GM21515 (cell line): ENCODE measurements at regions not wholly inside any gene's neighbourhood (a gene's known extent, or its start where the extent isn't known, plus 50 kb on each side); places are given as distances from the start of the nearest gene placed in this dataset.

Experiments used
- ATAC-seq: cut with Tn5 transposase; IDR thresholded peaks from one replicate; pipeline ENCODE4 v1.9.1; 2021; ENCODE audit not compliant: unreplicated experiment

DNA sequence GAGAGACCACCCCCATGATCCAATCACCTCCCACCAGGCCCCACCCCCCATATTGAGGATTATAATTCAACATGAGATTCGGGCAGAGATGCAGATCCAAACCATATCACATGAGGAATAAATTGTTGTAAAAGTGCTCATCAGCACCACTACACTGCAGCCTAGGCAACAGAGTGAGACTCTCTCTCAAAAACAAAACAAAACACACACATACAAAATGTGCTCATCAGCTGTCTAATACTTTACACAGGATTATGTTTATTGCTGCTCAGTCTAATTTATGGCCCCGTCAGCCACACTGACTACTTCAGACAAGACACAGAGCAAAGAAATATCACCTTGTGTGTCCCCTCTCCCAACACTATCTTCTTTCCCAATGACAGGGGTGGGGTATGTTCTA lies 72.9 kb upstream of the PPM1J start:
- no peak for ATAC-seq

GRCh38 chr1:112783059-112783458 lies 67.9 kb upstream of the PPM1J start:
- no peak for ATAC-seq

DNA sequence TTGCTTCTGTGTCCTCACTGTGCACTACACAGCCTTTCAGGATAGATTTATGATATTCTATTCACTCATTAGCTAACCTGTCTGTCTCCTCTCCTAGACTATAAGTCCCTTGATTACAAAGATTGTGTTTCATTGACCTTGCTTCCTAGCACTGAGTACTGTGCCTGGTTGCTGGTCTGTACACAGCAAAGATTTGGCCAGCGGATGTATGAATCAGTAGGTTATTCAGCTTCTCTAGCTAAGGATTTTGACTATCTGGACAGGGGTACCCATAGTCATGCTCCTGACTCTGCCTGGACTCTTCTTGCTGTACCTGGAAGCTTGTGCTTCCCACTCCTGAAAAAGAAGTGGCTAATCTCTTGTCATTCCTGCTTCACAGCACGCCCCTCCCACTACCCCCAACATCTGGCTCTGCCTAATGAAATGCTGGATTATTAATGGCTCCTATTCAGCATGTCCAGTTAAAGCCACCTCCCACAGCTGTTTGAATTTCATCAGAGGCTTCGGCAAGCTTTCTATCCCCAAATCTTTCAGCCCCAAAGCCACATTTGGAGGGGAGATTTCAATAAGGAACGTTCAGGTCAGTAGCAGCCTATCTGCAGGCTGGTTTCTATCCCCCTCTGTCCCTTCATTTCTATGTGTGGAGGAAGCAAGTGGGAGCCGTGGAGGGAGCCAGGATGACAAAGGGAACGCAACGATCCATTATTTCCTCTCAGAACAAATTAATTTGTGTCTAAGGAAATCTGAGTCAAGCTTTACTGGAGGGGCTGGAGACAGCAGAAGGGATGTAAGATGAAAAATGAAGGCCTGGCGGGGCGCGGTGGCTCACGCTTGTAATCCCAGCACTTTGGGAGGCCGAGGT lies 64.8 kb upstream of the PPM1J start:
- ATAC-seq: no peak

- ATAC-seq: no peak
These were observed 63.0 kb upstream of the PPM1J start for GRCh38 chr1:112778137-112778536.

GRCh38 chr1:112776688-112777087 lies 61.6 kb upstream of the PPM1J start:
- ATAC-seq: no peak

GRCh38 chr1:112772781-112773180 lies 57.6 kb upstream of the PPM1J start:
- ATAC-seq: no peak

GRCh38 chr1:112770724-112771123 lies 55.6 kb upstream of the PPM1J start:
- ATAC-seq: no peak

GRCh38 chr1:112769611-112770010 lies 54.5 kb upstream of the PPM1J start:
- no peak for ATAC-seq

GRCh38 chr1:112767646-112768045 lies 52.5 kb upstream of the PPM1J start:
- no peak for ATAC-seq
